ENCODE measurements at regions not wholly inside any gene's neighbourhood (a gene's known extent, or its start where the extent isn't known, plus 50 kb on each side); places are given as distances from the start of the nearest gene placed in this dataset.

DNA sequence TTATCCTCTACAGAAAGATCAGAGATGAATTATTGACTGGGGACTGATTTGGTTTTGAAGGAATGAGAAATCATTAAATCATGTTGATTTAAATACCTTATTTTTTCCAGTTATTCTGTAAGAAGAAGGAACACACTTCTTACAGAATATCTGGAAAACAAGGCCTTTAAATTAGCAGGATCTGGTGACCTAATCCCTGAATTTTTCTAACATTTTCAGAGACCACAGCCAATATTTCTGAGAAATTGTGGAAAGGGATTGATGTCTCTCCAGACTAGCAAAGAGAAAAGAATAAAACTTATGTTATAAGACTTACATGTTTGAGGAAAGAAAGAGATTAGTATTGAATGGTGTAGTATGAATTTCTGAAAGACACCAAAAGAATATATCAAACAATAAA lies 104.0 kb downstream of the KCNE4 start:
- no peak for DNase-seq (ENCODE audit: low read depth)
- TF ChIP-seq CTCF (conservative IDR thresholded peaks at IDR 0.05; ENCODE audit: low read length) = no peak
- no peak overlapping the region for H3K4me3 ChIP-seq (ENCODE audit: low read length)

DNA sequence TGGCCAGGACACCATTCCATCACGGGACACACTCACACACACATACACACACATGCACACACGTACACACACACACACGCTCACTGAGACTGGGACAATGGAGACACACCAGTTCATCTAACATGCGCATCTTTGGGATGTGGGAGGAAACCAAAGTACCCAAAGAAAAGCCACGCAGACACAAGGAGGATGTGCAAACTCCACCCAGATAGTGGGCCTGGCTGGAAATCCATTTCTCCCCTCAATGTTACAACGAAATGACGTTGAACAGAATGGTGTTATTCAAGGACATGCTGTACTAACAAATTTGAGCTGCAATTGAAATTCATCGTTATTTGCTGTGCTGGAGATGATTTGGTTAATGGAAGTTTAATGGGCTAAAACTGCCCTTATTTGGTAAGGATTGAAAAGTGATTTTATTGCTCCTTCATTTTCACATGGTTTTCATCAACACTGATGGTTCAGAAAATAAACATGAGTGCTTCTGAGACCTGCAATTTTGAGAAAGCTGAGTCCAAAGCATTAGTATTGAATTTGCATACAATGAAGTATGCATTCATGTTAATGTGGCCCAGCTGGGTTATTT lies 110.0 kb downstream of the KCNE4 start:
- no peak for TF ChIP-seq CTCF (conservative IDR thresholded peaks at IDR 0.05; ENCODE audit: low read length)
- DNase-seq (ENCODE audit: low read depth) = no peak
- H3K4me3 ChIP-seq (ENCODE audit: low read length) = no peak overlapping the region

DNA sequence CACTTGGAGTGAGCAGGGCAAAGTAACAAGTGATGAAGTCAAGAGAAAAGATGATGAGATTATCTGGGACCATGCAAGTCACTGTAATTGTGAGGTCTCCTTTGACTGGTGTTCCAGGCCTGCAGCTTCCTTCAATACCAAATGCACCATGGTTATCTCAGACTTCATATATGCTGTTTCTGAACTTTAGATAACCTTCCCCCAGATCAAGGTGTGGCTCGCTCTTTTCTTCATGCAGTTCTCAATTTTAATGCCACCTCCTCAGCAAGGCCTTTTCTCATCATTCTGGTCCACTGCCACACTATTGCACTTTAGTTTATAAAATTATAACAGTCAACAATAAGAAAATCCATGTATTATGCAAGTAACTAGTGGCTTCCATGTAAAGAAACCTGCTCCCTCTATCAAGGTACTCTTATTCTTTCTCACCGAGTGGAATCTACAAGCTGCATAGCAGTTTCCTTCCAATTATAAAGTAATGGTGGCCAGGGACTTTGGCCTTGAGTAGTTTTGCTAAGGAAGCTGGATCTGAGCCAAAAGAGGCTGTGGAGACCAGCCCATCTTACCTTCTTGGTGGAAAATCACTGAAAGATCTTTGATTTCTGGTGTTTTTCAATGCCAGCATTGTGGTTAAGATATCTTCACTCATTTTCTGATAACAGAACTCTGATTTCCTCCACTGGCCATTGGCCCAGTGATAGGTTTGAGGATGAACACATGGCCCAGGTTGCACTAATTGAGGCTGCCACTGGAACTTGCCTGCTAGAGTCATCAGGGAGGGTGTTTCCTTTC lies 113.6 kb downstream of the KCNE4 start:
- DNase-seq (ENCODE audit: low read depth) = no peak
- no peak for TF ChIP-seq CTCF (conservative IDR thresholded peaks at IDR 0.05; ENCODE audit: low read length)
- H3K4me3 ChIP-seq (ENCODE audit: low read length) = no peak overlapping the region

DNA sequence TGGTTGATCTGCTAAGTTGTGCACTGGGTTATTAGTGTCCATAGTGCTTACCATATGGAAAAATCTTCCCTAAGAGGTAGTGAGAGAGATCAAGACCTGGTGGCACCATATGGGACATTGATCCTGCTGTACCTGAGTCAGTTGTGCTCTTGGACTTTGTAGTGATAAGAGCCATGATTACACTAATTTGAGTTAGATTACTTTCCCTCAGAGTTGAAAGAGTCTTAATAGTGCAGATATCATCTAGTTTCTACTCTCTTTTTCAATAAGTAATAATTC lies 114.2 kb downstream of the KCNE4 start:
- TF ChIP-seq CTCF (conservative IDR thresholded peaks at IDR 0.05; ENCODE audit: low read length) = no peak
- DNase-seq (ENCODE audit: low read depth) = no peak
- no peak overlapping the region for H3K4me3 ChIP-seq (ENCODE audit: low read length)

DNA sequence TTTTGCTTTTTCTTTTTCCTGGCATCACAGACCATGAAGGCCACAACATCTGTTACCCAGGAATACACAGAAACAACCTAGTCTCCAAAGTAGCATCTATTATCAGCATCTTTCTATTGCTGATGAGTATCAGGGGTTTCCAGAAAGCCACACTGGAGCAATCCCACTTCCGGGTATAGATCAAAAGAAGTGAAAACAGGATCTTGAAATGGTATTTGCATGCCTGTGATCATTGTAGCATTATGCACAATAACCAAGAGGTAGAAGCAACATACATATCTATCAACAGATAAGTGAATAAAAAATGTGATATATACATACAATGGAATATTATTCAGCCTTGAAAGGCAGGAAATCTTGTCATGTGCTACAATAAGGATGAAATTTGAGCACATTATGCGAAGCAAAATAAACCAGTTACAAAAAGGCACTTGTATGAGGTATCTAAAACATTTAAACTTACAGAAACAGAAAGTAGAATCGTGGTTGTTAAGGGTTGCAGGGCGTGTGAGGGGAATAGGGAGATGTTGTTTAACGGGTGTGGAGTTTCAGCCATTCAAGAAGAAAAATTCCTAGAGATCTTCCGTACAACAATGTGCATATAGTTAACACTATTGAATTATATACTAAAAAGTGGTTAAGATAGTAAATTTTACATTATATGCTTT lies 115.1 kb downstream of the KCNE4 start:
- no peak overlapping the region for H3K4me3 ChIP-seq (ENCODE audit: low read length)
- no peak for DNase-seq (ENCODE audit: low read depth)
- TF ChIP-seq CTCF (conservative IDR thresholded peaks at IDR 0.05; ENCODE audit: low read length) = no peak

- H3K4me3 ChIP-seq (ENCODE audit: low read length) = no peak overlapping the region
- no peak for DNase-seq (ENCODE audit: low read depth)
- no peak for TF ChIP-seq CTCF (conservative IDR thresholded peaks at IDR 0.05; ENCODE audit: low read length)
Observed at GRCh38 chr2:223169830-223170605, 118.0 kb downstream of the KCNE4 start.
